Central memory CD8-positive, alpha-beta T cell (primary cell): ENCODE measurements at regions not wholly inside any gene's neighbourhood (a gene's known extent, or its start where the extent isn't known, plus 50 kb on each side); places are given as distances from the start of the nearest gene placed in this dataset.
"Not testable (repeated sequence)": the region's sequence is repeated elsewhere in the genome, so short reads cannot be mapped to it uniquely, and the experiment has no call there.

Experiments used
- ATAC-seq: fragments of 150-1000 bp; cut with Tn5 transposase; replicated peaks from 2 replicates; pipeline ENCODE4 v1.10.0; 2022; ENCODE audit warnings: mild to moderate bottlenecking, moderate FRiP score, moderate number of reproducible peaks; ENCODE audit not compliant: poor library complexity, severe bottlenecking; ENCODE audit errors: extremely low read depth
- DNase-seq, 2 donors: peaks; one replicate each; pipeline ENCODE4 v3.0.0; 2021; ENCODE audit warnings: low spot score in 2 of 2
- H3K27ac Mint-ChIP-seq: one replicate; pipeline ENCODE4 v1.8.0; 2022; ENCODE audit warnings: low read depth, mild to moderate bottlenecking, moderate library complexity, mixed read lengths
- H3K27me3 Mint-ChIP-seq: one replicate; pipeline ENCODE4 v1.8.0; 2022; ENCODE audit warnings: mixed read lengths
- H3K36me3 Mint-ChIP-seq: one replicate; pipeline ENCODE4 v1.8.0; 2022; ENCODE audit warnings: mild to moderate bottlenecking, moderate library complexity, mixed read lengths; ENCODE audit not compliant: insufficient read depth
- H3K4me1 Mint-ChIP-seq: one replicate; pipeline ENCODE4 v1.8.0; 2022; ENCODE audit warnings: mixed read lengths
- H3K4me3 Mint-ChIP-seq: one replicate; pipeline ENCODE4 v1.8.0; 2022; ENCODE audit warnings: mild to moderate bottlenecking, moderate library complexity, mixed read lengths
- H3K9me3 Mint-ChIP-seq: one replicate; pipeline ENCODE4 v1.8.0; 2022; ENCODE audit warnings: mixed read lengths

DNA sequence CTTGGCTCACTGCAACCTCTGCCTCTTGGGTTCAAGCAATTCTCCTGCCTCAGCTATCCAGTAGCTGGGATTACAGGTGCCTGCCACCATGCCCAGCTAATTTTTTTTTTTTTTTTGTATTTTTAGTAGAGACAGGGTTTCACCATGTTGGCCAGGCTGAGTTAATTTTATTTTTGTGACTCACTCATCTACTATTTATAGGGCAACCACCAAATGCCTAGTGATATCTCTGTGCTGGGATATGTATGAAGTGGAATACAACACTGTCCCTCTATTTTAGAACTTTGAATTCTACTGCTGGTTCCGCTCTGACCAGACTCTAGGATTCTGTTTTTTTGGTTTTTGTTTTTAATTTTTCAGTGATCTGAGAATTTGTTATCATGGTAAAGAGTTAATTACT lies 188.6 kb upstream of the CDH11 start:
- not testable (repeated sequence) for DNase-seq, H3K27ac Mint-ChIP-seq, ATAC-seq, H3K27me3 Mint-ChIP-seq, H3K36me3 Mint-ChIP-seq, H3K4me1 Mint-ChIP-seq, H3K4me3 Mint-ChIP-seq, H3K9me3 Mint-ChIP-seq

DNA sequence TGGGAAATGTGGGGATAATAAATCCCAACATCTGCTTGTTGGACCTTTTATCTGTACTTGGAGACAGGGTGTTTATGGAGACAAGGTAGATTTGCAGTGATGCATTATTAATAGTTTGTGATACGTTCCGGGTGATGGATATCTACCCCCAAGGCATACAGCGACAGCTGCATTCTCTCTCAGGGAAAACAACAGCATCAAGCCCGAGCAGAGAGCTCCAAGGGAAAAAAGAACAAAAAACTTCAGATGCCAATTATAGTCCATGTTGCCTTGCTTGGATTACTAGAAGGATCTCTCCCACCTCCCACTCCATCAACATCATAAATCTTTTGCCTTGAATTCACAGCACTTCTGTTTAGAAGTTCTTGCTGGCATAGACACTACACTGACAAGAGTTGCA lies 187.5 kb upstream of the CDH11 start:
- Mint-ChIP-seq H3K27me3 (no peaks in the 10 kb centered on the region), H3K9me3 (peaks cover 15% of the 10 kb centered on the region), H3K4me3 (no peak overlapping the region), H3K4me1 (no peaks in the 10 kb centered on the region), H3K27ac (no peak overlapping the region), H3K36me3 (no peaks in the 10 kb centered on the region)
- ATAC-seq (no peak), DNase-seq (no peak)

- H3K9me3 Mint-ChIP-seq: peaks cover 15% of the 10 kb centered on the region
- no peaks in the 10 kb centered on the region for H3K36me3 Mint-ChIP-seq
- no peak overlapping the region for H3K4me3 Mint-ChIP-seq
- H3K27me3 Mint-ChIP-seq: no peaks in the 10 kb centered on the region
- ATAC-seq: no peak
- no peak overlapping the region for H3K27ac Mint-ChIP-seq
- DNase-seq: no peak
- no peaks in the 10 kb centered on the region for H3K4me1 Mint-ChIP-seq
Measured at GRCh38 chr16:65308506-65308905, 186.6 kb upstream of the CDH11 start.

DNA sequence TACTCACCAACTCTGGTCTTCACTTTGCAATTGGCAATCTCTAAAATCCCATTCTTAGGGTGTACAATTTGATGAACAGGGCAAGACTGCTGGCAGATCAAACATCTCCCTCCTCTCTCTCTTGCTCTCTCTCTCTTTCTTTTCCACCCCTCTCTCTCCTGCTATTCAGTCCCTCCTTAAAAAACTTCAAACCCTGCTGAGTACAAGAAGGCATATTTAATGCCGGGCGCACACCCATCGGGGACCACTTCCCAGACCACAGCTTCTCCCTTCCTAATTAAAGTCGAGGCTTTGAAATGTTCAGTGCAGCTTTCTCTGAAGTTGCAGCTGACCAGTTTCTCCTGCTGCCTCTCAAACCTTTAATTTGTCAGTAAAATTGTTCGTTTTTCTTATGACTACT lies 185.4 kb upstream of the CDH11 start:
- Mint-ChIP-seq H3K36me3 (no peaks in the 10 kb centered on the region), H3K4me1 (no peaks in the 10 kb centered on the region), H3K9me3 (peaks cover 23% of the 10 kb centered on the region), H3K4me3 (no peak overlapping the region), H3K27ac (no peak overlapping the region), H3K27me3 (no peaks in the 10 kb centered on the region)
- ATAC-seq: no peak
- DNase-seq: no peak

GRCh38 chr16:65306722-65307121 lies 184.9 kb upstream of the CDH11 start:
- Mint-ChIP-seq H3K36me3 (no peaks in the 10 kb centered on the region), H3K9me3 (peaks cover 23% of the 10 kb centered on the region), H3K27ac (no peak overlapping the region), H3K27me3 (no peaks in the 10 kb centered on the region), H3K4me3 (no peak overlapping the region), H3K4me1 (no peaks in the 10 kb centered on the region)
- DNase-seq (no peak), ATAC-seq (no peak)

- no peak overlapping the region for H3K4me3 Mint-ChIP-seq
- no peak for ATAC-seq
- H3K27ac Mint-ChIP-seq: no peak overlapping the region
- peaks cover 23% of the 10 kb centered on the region for H3K9me3 Mint-ChIP-seq
- no peaks in the 10 kb centered on the region for H3K36me3 Mint-ChIP-seq
- H3K27me3 Mint-ChIP-seq: no peaks in the 10 kb centered on the region
- no peaks in the 10 kb centered on the region for H3K4me1 Mint-ChIP-seq
- no peak for DNase-seq
Measured at GRCh38 chr16:65306300-65306699, 184.4 kb upstream of the CDH11 start.

GRCh38 chr16:65305266-65305959 lies 183.6 kb upstream of the CDH11 start:
- Mint-ChIP-seq H3K9me3 (peaks cover 23% of the 10 kb centered on the region), H3K4me3 (no peak overlapping the region), H3K36me3 (no peaks in the 10 kb centered on the region), H3K27ac (no peak overlapping the region), H3K4me1 (no peaks in the 10 kb centered on the region), H3K27me3 (no peaks in the 10 kb centered on the region)
- ATAC-seq (no peak), DNase-seq (no peak)

DNA sequence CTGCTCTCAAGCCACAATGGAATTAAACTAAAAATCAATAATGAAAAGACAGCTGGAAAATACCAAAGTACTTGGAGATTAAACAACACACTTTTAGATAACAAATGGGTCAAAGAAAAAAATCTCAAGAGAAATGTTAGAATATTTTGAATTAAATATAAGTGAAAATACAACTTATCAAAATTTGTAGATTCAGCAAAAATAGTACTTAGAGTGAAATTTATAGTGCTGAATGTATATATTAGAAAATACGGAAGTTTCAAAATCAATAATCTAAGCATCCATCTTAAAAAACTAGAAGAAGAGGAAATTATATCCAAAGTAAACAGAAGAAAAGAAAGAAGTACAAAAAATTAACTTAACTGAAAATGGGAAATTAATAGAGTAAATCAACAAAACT lies 179.2 kb upstream of the CDH11 start:
- Mint-ChIP-seq H3K4me1 (no peaks in the 10 kb centered on the region), H3K4me3 (no peak overlapping the region), H3K27me3 (no peaks in the 10 kb centered on the region), H3K9me3 (peaks cover 17% of the 10 kb centered on the region), H3K36me3 (no peaks in the 10 kb centered on the region), H3K27ac (no peak overlapping the region)
- DNase-seq (no peak), ATAC-seq (no peak)

- ATAC-seq (no peak), DNase-seq (no peak)
- Mint-ChIP-seq H3K36me3 (no peaks in the 10 kb centered on the region), H3K27me3 (no peaks in the 10 kb centered on the region), H3K4me3 (no peak overlapping the region), H3K9me3 (peaks cover 6% of the 10 kb centered on the region), H3K4me1 (no peaks in the 10 kb centered on the region), H3K27ac (no peak overlapping the region)
Measured at GRCh38 chr16:65297453-65297852, 175.6 kb upstream of the CDH11 start.

- H3K27me3 Mint-ChIP-seq: no peaks in the 10 kb centered on the region
- no peak for ATAC-seq
- no peaks in the 10 kb centered on the region for H3K4me1 Mint-ChIP-seq
- DNase-seq: no peak
- H3K27ac Mint-ChIP-seq: no peak overlapping the region
- H3K4me3 Mint-ChIP-seq: no peak overlapping the region
- H3K36me3 Mint-ChIP-seq: no peaks in the 10 kb centered on the region
- peaks cover 6% of the 10 kb centered on the region for H3K9me3 Mint-ChIP-seq
Measured at GRCh38 chr16:65295527-65295926, 173.7 kb upstream of the CDH11 start.

- DNase-seq: no peak
- H3K9me3 Mint-ChIP-seq: peaks cover 6% of the 10 kb centered on the region
- no peaks in the 10 kb centered on the region for H3K4me1 Mint-ChIP-seq
- no peaks in the 10 kb centered on the region for H3K36me3 Mint-ChIP-seq
- no peaks in the 10 kb centered on the region for H3K27me3 Mint-ChIP-seq
- no peak for ATAC-seq
- H3K4me3 Mint-ChIP-seq: no peak overlapping the region
- H3K27ac Mint-ChIP-seq: no peak overlapping the region
Measured at GRCh38 chr16:65294708-65295107, 172.8 kb upstream of the CDH11 start.

- no peaks in the 10 kb centered on the region for H3K36me3 Mint-ChIP-seq
- peaks cover 6% of the 10 kb centered on the region for H3K9me3 Mint-ChIP-seq
- no peaks in the 10 kb centered on the region for H3K4me1 Mint-ChIP-seq
- no peak overlapping the region for H3K4me3 Mint-ChIP-seq
- no peaks in the 10 kb centered on the region for H3K27me3 Mint-ChIP-seq
- ATAC-seq (no peak), DNase-seq (no peak)
- H3K27ac Mint-ChIP-seq: no peak overlapping the region
Measured at GRCh38 chr16:65294165-65294564, 172.3 kb upstream of the CDH11 start.

DNA sequence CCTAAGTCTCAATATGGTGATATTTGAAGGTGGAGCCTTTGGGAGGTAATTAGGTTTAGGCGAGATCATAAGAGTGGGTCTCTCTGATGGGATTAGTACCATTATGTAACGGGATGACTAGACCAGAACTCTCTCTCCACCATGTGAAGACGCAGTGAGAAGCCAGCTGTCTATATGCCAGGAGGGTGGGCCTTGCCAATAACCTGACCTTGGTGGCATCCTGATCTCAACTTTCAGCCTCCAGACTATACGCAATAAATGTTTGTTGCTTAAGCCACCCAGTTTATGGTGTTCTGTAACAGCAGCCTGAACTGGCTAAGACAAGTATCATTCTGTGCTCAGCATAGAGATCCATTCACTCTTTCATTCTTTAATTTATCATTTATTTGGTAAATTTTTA lies 167.2 kb upstream of the CDH11 start:
- Mint-ChIP-seq H3K27ac (no peak overlapping the region), H3K9me3 (peaks cover 17% of the 10 kb centered on the region), H3K4me1 (no peaks in the 10 kb centered on the region), H3K36me3 (no peaks in the 10 kb centered on the region), H3K27me3 (no peaks in the 10 kb centered on the region), H3K4me3 (no peak overlapping the region)
- ATAC-seq: no peak
- no peak for DNase-seq

DNA sequence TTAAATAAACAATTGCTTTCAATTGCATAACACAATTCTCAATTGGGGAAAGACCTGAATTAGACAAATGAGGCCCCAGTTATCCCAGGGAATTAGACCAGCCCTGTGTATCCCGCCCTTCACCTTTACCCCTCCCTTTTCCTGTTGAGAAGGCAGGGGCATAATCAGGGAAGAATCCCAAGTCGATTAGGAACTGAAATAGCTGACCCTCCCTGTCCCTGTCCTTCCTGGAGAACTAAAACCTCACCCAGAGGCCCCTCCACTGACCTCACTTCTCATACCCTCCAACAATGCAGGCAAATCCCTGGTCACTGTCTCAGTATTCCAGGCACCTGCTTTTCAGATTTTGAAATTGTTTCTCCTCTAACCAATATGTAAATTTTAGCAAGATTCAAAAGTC lies 165.4 kb upstream of the CDH11 start:
- peaks cover 15% of the 10 kb centered on the region for H3K9me3 Mint-ChIP-seq
- no peak overlapping the region for H3K4me3 Mint-ChIP-seq
- no peak for DNase-seq
- no peaks in the 10 kb centered on the region for H3K4me1 Mint-ChIP-seq
- ATAC-seq: no peak
- no peaks in the 10 kb centered on the region for H3K27me3 Mint-ChIP-seq
- H3K27ac Mint-ChIP-seq: no peak overlapping the region
- no peaks in the 10 kb centered on the region for H3K36me3 Mint-ChIP-seq
